ENCODE measurements at regions not wholly inside any gene's neighbourhood (a gene's known extent, or its start where the extent isn't known, plus 50 kb on each side); places are given as distances from the start of the nearest gene placed in this dataset.

GRCh38 chr5:62000646-62001045 lies 305.4 kb upstream of the KIF2A start:
- no peak overlapping the region for H3K9ac ChIP-seq (ENCODE audit: low read length)
- DNase-seq (ENCODE audit: low read depth), result no peak
- H3K4me1 ChIP-seq (ENCODE audit: control insufficient read depth, insufficient read depth, low read length), result peaks cover 18% of the 10 kb centered on the region
- no peaks in the 10 kb centered on the region for H3K36me3 ChIP-seq (ENCODE audit: control insufficient read depth, insufficient read depth, low read length, severe bottlenecking)
- H3K27me3 ChIP-seq (replicated peaks; ENCODE audit: control insufficient read depth, insufficient read depth, low read length), result peaks cover 4% of the 10 kb centered on the region
- no peaks in the 10 kb centered on the region for H3K9me3 ChIP-seq (ENCODE audit: control insufficient read depth, low read length)
- H3K4me3 ChIP-seq (ENCODE audit: low read length), result no peak overlapping the region

- H3K9ac ChIP-seq (ENCODE audit: low read length), result no peak overlapping the region
- no peaks in the 10 kb centered on the region for H3K9me3 ChIP-seq (ENCODE audit: control insufficient read depth, low read length)
- DNase-seq (ENCODE audit: low read depth), result no peak
- H3K4me1 ChIP-seq (ENCODE audit: control insufficient read depth, insufficient read depth, low read length), result peaks cover 8% of the 10 kb centered on the region
- no peaks in the 10 kb centered on the region for H3K36me3 ChIP-seq (ENCODE audit: control insufficient read depth, insufficient read depth, low read length, severe bottlenecking)
- H3K4me3 ChIP-seq (ENCODE audit: low read length), result no peak overlapping the region
- peaks cover 4% of the 10 kb centered on the region for H3K27me3 ChIP-seq (replicated peaks; ENCODE audit: control insufficient read depth, insufficient read depth, low read length)
Observed at GRCh38 chr5:62001640-62002039, 304.4 kb upstream of the KIF2A start.

GRCh38 chr5:62002436-62002835 lies 303.6 kb upstream of the KIF2A start:
- DNase-seq (ENCODE audit: low read depth), result no peak
- H3K36me3 ChIP-seq (ENCODE audit: control insufficient read depth, insufficient read depth, low read length, severe bottlenecking), result no peaks in the 10 kb centered on the region
- H3K9ac ChIP-seq (ENCODE audit: low read length), result no peak overlapping the region
- H3K4me3 ChIP-seq (ENCODE audit: low read length), result no peak overlapping the region
- H3K27me3 ChIP-seq (replicated peaks; ENCODE audit: control insufficient read depth, insufficient read depth, low read length), result peaks cover 4% of the 10 kb centered on the region
- peaks cover 15% of the 10 kb centered on the region for H3K4me1 ChIP-seq (ENCODE audit: control insufficient read depth, insufficient read depth, low read length)
- H3K9me3 ChIP-seq (ENCODE audit: control insufficient read depth, low read length), result no peaks in the 10 kb centered on the region

GRCh38 chr5:62005551-62005950 lies 300.5 kb upstream of the KIF2A start:
- Histone ChIP-seq H3K27me3 (replicated peaks; ENCODE audit: control insufficient read depth, insufficient read depth, low read length) (peaks cover 4% of the 10 kb centered on the region), H3K4me3 (ENCODE audit: low read length) (no peak overlapping the region), H3K9me3 (ENCODE audit: control insufficient read depth, low read length) (no peaks in the 10 kb centered on the region), H3K36me3 (ENCODE audit: control insufficient read depth, insufficient read depth, low read length, severe bottlenecking) (no peaks in the 10 kb centered on the region), H3K9ac (ENCODE audit: low read length) (no peak overlapping the region), H3K4me1 (ENCODE audit: control insufficient read depth, insufficient read depth, low read length) (peaks cover 12% of the 10 kb centered on the region)
- no peak for DNase-seq (ENCODE audit: low read depth)

- Histone ChIP-seq H3K9me3 (ENCODE audit: control insufficient read depth, low read length) (no peaks in the 10 kb centered on the region), H3K4me1 (ENCODE audit: control insufficient read depth, insufficient read depth, low read length) (peaks cover 12% of the 10 kb centered on the region), H3K36me3 (ENCODE audit: control insufficient read depth, insufficient read depth, low read length, severe bottlenecking) (no peaks in the 10 kb centered on the region), H3K9ac (ENCODE audit: low read length) (no peak overlapping the region), H3K4me3 (ENCODE audit: low read length) (no peak overlapping the region), H3K27me3 (replicated peaks; ENCODE audit: control insufficient read depth, insufficient read depth, low read length) (peaks cover 4% of the 10 kb centered on the region)
- DNase-seq (ENCODE audit: low read depth), result no peak
Observed at GRCh38 chr5:62007457-62007856, 298.5 kb upstream of the KIF2A start.

GRCh38 chr5:62011089-62011664 lies 294.8 kb upstream of the KIF2A start:
- no peak for DNase-seq (ENCODE audit: low read depth)

GRCh38 chr5:62017092-62017491 lies 288.9 kb upstream of the KIF2A start:
- no peaks in the 10 kb centered on the region for H3K27me3 ChIP-seq (replicated peaks; ENCODE audit: control insufficient read depth, insufficient read depth, low read length)
- no peaks in the 10 kb centered on the region for H3K36me3 ChIP-seq (ENCODE audit: control insufficient read depth, insufficient read depth, low read length, severe bottlenecking)
- H3K4me3 ChIP-seq (ENCODE audit: low read length), result peak overlapping the region; percentile 59
- peaks cover 14% of the 10 kb centered on the region for H3K4me1 ChIP-seq (ENCODE audit: control insufficient read depth, insufficient read depth, low read length)
- H3K9me3 ChIP-seq (ENCODE audit: control insufficient read depth, low read length), result no peaks in the 10 kb centered on the region
- H3K9ac ChIP-seq (ENCODE audit: low read length), result no peak overlapping the region
- DNase-seq (ENCODE audit: low read depth), result peak; percentile 92

More at GRCh38 chr5:62011089-62011664, 294.8 kb upstream of the KIF2A start:
- Histone ChIP-seq H3K4me1 (ENCODE audit: control insufficient read depth, insufficient read depth, low read length) (peaks cover 12% of the 10 kb centered on the region), H3K4me3 (ENCODE audit: low read length) (no peak overlapping the region), H3K9me3 (ENCODE audit: control insufficient read depth, low read length) (no peaks in the 10 kb centered on the region), H3K36me3 (ENCODE audit: control insufficient read depth, insufficient read depth, low read length, severe bottlenecking) (no peaks in the 10 kb centered on the region), H3K9ac (ENCODE audit: low read length) (no peak overlapping the region), H3K27me3 (replicated peaks; ENCODE audit: control insufficient read depth, insufficient read depth, low read length) (no peaks in the 10 kb centered on the region)

GRCh38 chr5:62029303-62029702 lies 276.7 kb upstream of the KIF2A start:
- no peaks in the 10 kb centered on the region for H3K9me3 ChIP-seq (ENCODE audit: control insufficient read depth, low read length)
- H3K36me3 ChIP-seq (ENCODE audit: control insufficient read depth, insufficient read depth, low read length, severe bottlenecking), result no peaks in the 10 kb centered on the region
- no peak overlapping the region for H3K9ac ChIP-seq (ENCODE audit: low read length)
- no peaks in the 10 kb centered on the region for H3K27me3 ChIP-seq (replicated peaks; ENCODE audit: control insufficient read depth, insufficient read depth, low read length)
- peak; percentile 47 for DNase-seq (ENCODE audit: low read depth)
- H3K4me1 ChIP-seq (ENCODE audit: control insufficient read depth, insufficient read depth, low read length), result peaks cover 4% of the 10 kb centered on the region
- no peak overlapping the region for H3K4me3 ChIP-seq (ENCODE audit: low read length)

GRCh38 chr5:62030326-62030725 lies 275.7 kb upstream of the KIF2A start:
- no peaks in the 10 kb centered on the region for H3K27me3 ChIP-seq (replicated peaks; ENCODE audit: control insufficient read depth, insufficient read depth, low read length)
- H3K9me3 ChIP-seq (ENCODE audit: control insufficient read depth, low read length), result peaks cover under 1% of the 10 kb centered on the region
- no peak overlapping the region for H3K4me3 ChIP-seq (ENCODE audit: low read length)
- peaks cover 4% of the 10 kb centered on the region for H3K4me1 ChIP-seq (ENCODE audit: control insufficient read depth, insufficient read depth, low read length)
- H3K9ac ChIP-seq (ENCODE audit: low read length), result no peak overlapping the region
- no peak for DNase-seq (ENCODE audit: low read depth)
- no peaks in the 10 kb centered on the region for H3K36me3 ChIP-seq (ENCODE audit: control insufficient read depth, insufficient read depth, low read length, severe bottlenecking)

- no peak overlapping the region for H3K4me3 ChIP-seq (ENCODE audit: low read length)
- H3K9ac ChIP-seq (ENCODE audit: low read length), result no peak overlapping the region
- peaks cover 10% of the 10 kb centered on the region for H3K9me3 ChIP-seq (ENCODE audit: control insufficient read depth, low read length)
- DNase-seq (ENCODE audit: low read depth), result no peak
- H3K27me3 ChIP-seq (replicated peaks; ENCODE audit: control insufficient read depth, insufficient read depth, low read length), result peaks cover 43% of the 10 kb centered on the region
- no peaks in the 10 kb centered on the region for H3K4me1 ChIP-seq (ENCODE audit: control insufficient read depth, insufficient read depth, low read length)
- no peaks in the 10 kb centered on the region for H3K36me3 ChIP-seq (ENCODE audit: control insufficient read depth, insufficient read depth, low read length, severe bottlenecking)
Observed at GRCh38 chr5:62038024-62038423, 268.0 kb upstream of the KIF2A start.

GRCh38 chr5:62041156-62041756 lies 264.8 kb upstream of the KIF2A start:
- Histone ChIP-seq H3K36me3 (ENCODE audit: control insufficient read depth, insufficient read depth, low read length, severe bottlenecking) (no peaks in the 10 kb centered on the region), H3K4me3 (ENCODE audit: low read length) (no peak overlapping the region), H3K9me3 (ENCODE audit: control insufficient read depth, low read length) (peaks cover 10% of the 10 kb centered on the region), H3K4me1 (ENCODE audit: control insufficient read depth, insufficient read depth, low read length) (no peaks in the 10 kb centered on the region), H3K27me3 (replicated peaks; ENCODE audit: control insufficient read depth, insufficient read depth, low read length) (peaks cover 50% of the 10 kb centered on the region), H3K9ac (ENCODE audit: low read length) (no peak overlapping the region)
- no peak for DNase-seq (ENCODE audit: low read depth)

GRCh38 chr5:62042007-62042406 lies 264.0 kb upstream of the KIF2A start:
- H3K9me3 ChIP-seq (ENCODE audit: control insufficient read depth, low read length), result peaks cover 16% of the 10 kb centered on the region
- H3K4me3 ChIP-seq (ENCODE audit: low read length), result no peak overlapping the region
- H3K27me3 ChIP-seq (replicated peaks; ENCODE audit: control insufficient read depth, insufficient read depth, low read length), result peaks cover 56% of the 10 kb centered on the region
- no peak for DNase-seq (ENCODE audit: low read depth)
- H3K9ac ChIP-seq (ENCODE audit: low read length), result no peak overlapping the region
- H3K36me3 ChIP-seq (ENCODE audit: control insufficient read depth, insufficient read depth, low read length, severe bottlenecking), result no peaks in the 10 kb centered on the region
- H3K4me1 ChIP-seq (ENCODE audit: control insufficient read depth, insufficient read depth, low read length), result no peaks in the 10 kb centered on the region

Data from adipocyte (in vitro differentiated cells).